GM12892 (cell line): ENCODE measurements at regions not wholly inside any gene's neighbourhood (a gene's known extent, or its start where the extent isn't known, plus 50 kb on each side); places are given as distances from the start of the nearest gene placed in this dataset.

Experiments used
- POLR2A ChIP-seq: IDR thresholded peaks from 2 replicates; pipeline ENCODE4 v1.6.1; 2011; ENCODE audit warnings: low read depth, low read length, control low read depth
- POLR2AphosphoS5 ChIP-seq: IDR thresholded peaks from 2 replicates; pipeline ENCODE4 v1.6.1; 2011; ENCODE audit warnings: low read depth, low read length, control low read depth

DNA sequence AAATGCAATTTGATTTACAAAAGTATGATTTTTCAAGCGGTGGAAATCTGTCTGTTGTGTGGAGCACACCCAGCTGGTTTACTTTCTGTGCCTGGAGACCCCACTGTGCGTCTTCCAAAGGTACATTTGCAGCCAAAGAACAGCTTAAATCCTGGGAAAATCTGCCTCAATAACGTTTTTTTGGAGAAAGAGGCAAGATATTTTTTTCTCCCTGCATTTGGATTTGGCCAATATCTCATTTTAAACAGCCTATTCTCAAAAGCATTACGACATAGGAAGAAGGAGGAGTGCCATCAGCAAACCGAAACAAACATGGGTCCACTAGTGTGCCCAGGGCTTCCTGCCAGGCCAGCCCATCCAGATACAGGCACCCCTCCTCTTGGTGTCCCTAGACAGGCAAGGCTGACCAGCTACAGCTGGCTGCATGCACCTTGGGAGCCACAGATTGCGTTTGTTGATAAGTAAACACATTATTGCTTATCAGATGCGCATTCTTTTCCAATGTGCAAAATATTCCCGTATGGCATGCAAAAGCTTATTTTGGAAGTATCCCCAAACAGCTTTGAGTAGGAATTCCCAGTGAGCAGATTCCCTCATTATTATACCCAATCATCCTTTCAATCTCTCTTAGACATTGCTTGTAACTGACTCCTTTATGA, 184.5 kb upstream of the MARCKS start:
- no peak for TF ChIP-seq POLR2A
- no peak for TF ChIP-seq POLR2AphosphoS5
